ENCODE measurements at regions not wholly inside any gene's neighbourhood (a gene's known extent, or its start where the extent isn't known, plus 50 kb on each side); places are given as distances from the start of the nearest gene placed in this dataset.

- TF ChIP-seq POLR2A (IDR thresholded peaks at IDR 0.05) (no peak), CTCF (IDR thresholded peaks at IDR 0.05) (no peak)
These were observed 167.8 kb upstream of the LHX5 start for GRCh38 chr12:113639474-113639873.

Data from sigmoid colon (tissue), 3 donors.